NCI-H2171 (cell line): ENCODE measurements at regions not wholly inside any gene's neighbourhood (a gene's known extent, or its start where the extent isn't known, plus 50 kb on each side); places are given as distances from the start of the nearest gene placed in this dataset.

ENCODE experiments used
- DNase-seq: peaks from one replicate; lab custom pipeline; 2025; lab: John Stamatoyannopoulos, UW

DNA sequence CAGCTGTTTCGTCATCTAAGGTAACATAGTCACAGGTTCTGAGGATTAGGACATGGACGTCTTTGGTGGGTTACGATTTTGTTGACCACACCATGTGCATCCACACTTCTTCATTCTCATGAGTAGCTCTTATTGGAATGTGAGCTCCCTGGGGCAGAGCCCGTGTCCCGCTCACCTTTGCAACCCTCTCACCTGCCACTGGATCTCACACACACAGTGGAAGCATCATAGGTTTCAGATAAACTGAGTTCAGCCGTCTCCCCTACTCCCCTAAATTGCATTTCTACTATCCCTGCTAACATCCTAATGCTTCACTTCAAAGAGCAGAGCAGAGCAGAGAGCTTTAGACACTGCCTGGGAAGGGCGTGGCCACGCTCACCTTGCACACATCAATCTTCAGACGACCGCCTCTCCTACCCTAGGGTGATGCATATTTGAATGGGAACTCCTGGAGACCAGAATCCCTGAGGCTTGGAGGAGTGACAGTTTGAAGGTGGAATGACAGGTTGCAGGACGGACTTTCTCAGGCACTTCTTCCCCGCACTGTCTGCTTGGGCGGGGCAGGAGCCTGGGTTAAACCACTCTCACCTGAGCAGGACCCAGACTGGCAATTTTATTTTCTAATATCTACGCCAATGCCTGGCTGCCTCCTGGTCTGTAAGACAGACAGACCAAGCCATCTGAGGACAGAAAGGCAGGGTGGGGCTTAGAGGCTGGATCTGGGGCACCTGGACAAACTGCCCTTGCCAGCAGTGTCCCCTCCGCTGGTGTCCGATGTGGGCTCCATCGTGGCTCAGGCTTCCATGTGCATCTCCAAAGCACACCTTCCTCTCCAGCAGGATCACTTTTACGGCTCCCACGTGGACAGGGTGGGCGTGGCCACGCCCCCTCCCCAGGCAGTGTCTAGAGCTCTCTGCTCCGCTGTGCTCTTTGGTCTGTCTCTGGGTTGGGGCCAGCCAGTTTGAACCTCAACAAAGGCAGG, 229.5 kb upstream of the COPS8 start:
- no peak for DNase-seq

- no peak for DNase-seq
Observed at GRCh38 chr2:236856848-236857235, 228.8 kb upstream of the COPS8 start.

GRCh38 chr2:236857246-236857645, 228.4 kb upstream of the COPS8 start:
- DNase-seq: no peak

DNA sequence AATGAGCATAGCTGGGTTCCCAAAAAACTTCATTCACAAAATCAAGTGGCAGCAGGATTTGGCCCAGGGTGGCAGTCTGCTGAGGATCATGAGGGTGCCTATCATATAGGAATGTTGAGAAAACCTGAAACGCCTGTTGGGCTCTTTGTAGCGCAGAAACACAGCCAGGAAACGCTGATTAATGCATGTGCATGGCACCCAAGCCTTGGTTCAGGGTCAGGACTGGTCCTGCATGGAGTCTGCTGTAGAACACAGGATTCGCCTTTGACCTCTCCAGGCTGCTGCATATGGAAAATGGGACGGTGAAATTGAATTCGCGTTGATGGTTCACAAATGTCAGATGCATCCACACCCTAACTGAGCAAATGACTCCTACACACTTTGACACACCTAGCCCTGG, 227.9 kb upstream of the COPS8 start:
- DNase-seq: no peak

DNA sequence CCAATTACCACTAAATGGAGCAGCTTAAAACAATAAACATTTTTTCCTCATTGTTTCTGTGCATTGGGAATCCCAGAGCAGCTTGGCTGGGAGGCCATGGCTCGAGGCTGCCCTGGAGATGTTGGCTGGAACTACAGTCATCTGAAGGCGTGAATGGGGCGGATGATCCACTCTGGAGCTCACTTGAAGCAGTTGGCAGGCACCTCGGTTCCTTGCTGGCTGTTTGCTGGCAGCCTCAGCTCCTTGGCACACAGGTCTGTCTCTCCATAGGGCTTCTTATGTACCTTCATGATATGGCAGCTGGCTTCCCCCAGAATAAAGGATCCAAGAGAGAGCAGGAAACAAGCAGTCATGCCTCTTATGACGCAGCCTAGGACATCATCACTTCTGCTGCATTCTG, 227.0 kb upstream of the COPS8 start:
- DNase-seq: no peak

- no peak for DNase-seq
Observed at GRCh38 chr2:236859908-236860307, 225.8 kb upstream of the COPS8 start.

- DNase-seq: no peak
Observed at GRCh38 chr2:236861196-236861875, 224.4 kb upstream of the COPS8 start.

- no peak for DNase-seq
Observed at GRCh38 chr2:236861944-236862343, 223.7 kb upstream of the COPS8 start.

DNA sequence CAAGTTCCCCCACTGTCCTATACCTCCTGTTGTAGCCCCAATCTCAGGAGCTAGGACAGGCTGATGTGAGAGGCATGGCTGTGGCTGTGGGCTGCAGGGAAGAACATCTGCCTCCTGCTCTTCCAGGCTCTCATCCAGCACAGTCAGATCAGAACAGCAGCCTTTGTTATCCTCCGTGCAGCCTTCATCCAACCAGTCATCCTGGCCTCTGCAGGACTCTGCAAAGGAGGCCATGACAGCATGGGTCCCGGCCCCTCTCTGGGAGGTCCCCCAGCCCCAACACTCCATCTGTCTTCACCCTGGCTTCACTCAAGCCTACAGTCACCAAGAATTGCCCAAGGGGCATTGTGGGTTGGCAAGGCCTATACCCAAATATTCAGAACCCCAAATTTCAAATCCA, 223.2 kb upstream of the COPS8 start:
- no peak for DNase-seq

- DNase-seq: no peak
Observed at GRCh38 chr2:236862961-236863728, 222.5 kb upstream of the COPS8 start.

GRCh38 chr2:236863729-236864126, 222.0 kb upstream of the COPS8 start:
- no peak for DNase-seq

- no peak for DNase-seq
Observed at GRCh38 chr2:236865052-236865451, 220.6 kb upstream of the COPS8 start.

DNA sequence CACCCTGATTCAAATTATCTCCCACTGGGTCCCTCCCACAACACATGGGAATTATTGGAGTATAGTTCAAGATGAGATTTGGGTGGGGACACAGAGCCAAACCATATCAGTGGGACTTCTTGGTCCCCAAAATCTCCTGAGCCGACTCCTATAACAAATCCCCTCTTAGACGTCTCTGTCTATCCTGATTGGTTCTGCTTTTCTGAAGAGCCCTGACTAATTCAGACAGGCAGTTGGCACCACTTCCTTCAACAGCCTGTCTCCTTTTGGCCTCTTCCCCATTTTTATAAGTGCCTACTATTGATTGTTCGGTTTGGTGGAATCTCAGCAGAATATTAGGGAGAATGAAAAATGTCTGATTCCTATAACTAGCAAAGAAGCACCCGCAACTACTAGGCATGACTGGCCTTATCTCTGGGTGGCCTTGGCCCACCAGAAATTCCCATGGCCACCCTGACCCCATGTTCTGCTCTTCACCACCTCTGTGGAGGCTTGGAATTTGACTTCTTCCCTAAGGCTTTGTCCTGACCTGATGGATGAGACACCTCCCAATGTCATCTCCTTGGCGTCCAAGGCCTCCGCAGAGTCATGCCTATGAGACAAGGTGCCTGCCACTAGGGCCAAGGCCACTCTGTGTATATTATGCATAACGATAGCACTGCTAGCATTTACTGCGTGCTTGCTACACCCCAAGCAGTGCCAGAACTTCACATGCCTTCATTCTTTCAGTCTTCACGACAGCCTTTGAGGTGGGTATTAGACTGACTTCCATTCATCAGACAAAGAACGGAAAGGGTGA, 218.9 kb upstream of the COPS8 start:
- no peak for DNase-seq

DNA sequence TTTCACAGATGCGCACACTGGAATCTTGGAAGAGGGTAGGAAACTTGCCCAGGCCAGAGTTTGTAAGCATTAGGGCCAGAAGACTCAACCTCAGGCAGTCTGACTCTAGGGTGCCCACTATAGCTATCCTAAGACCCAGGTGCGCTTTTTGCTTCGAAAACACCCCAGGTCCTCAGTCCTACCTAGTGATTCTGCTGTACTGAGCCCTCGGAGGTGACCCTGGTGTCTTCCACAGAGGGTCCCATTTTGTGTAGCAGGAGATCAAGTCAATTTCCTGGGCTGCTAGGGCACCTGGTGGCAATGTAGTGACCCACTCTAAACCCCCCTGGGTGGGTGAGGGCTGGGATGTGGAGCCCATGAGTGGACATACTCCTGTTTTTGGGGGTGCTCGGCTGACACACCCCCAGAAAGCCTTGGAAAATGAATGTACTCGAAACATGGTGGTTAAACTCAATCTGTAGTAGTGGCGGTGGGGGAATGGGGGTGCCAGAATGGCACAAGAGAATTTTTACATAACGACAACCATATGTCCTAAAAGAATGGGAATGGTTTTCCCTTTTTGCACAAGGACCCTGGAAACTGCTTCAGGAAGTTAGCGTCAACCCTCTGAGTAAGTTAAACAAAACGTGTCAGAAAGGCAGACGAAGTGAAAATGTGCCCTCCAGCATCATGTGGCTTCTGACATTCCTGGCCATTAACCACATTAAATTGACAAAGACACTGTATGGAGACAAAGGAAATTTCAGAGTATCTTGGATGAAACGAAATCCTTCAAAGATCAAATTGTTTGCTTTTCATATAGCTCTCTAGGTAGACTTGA, 218.0 kb upstream of the COPS8 start:
- no peak for DNase-seq

GRCh38 chr2:236870370-236870769, 215.3 kb upstream of the COPS8 start:
- no peak for DNase-seq

DNA sequence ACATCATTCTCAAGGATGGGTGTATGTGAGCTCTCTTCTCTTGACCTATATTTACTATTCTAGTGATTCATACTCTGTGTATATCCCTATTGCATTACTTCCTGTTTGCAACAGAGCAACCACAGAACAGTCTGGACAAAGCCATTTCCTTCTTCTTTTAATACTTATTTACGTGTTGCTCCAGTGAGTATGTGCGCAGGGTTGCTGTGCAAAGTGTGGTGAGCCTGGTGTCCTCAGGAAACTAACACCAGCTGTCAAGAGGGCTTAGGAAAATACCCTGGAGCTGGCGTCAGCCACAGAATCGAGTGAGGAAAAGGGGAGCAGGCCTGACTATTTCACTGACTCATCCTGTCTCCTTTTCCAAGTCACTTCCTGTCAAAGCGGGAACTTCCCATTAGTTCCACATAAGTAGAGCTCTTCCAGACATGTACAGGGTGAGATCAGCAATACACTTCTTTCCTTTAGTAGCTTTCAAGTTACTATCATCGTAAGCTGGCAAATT, 214.1 kb upstream of the COPS8 start:
- no peak for DNase-seq

GRCh38 chr2:236872015-236872414, 213.7 kb upstream of the COPS8 start:
- no peak for DNase-seq

- DNase-seq: no peak
Observed at GRCh38 chr2:236872981-236873380, 212.7 kb upstream of the COPS8 start.

GRCh38 chr2:236873636-236874035, 212.1 kb upstream of the COPS8 start:
- no peak for DNase-seq

DNA sequence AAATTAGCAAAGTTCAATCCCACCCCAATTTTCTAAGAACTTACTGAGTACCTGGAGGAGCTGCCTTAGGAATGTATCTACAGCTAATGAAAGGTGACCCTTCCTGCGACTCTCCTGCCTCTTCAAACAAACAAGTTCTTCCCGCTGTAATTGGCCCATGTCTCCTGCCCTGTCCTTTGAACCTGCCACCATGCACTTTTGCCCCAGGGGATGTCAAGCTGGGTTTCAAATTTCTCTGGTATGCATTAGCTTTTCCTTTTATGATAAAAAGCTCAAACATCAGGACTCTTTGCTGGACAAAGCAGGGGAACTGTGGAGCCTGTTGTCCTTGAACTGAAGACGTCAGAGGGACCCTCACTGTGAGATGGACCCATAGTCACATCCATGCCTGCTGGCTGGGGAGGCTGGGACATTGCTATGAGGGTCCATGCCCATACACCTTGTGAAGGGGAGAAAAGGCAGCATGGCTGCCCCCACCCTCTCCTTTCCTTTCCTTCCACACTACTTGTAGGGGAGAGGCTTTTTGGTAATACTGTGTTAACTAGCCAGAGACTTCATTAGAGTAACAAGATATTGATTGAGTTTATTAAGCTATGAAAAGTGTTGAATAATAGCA, 210.7 kb upstream of the COPS8 start:
- no peak for DNase-seq
